Stomach smooth muscle (tissue), 2 donors: ENCODE measurements at regions not wholly inside any gene's neighbourhood (a gene's known extent, or its start where the extent isn't known, plus 50 kb on each side); places are given as distances from the start of the nearest gene placed in this dataset.
"Not testable (repeated sequence)": the region's sequence is repeated elsewhere in the genome, so short reads cannot be mapped to it uniquely, and the experiment has no call there.

ENCODE experiments used
- H3K27ac ChIP-seq: one replicate; pipeline ENCODE4 v1.7.0; 2013; ENCODE audit warnings: mild to moderate bottlenecking, low read length, inconsistent platforms
- H3K27me3 ChIP-seq, 2 donors: one replicate each; pipeline ENCODE4 v1.7.0; 2013; ENCODE audit warnings: low read length in 2 of 2; ENCODE audit not compliant: insufficient read depth in 2 of 2, control insufficient read depth in 1 of 2
- H3K36me3 ChIP-seq, 2 donors: one replicate each; pipeline ENCODE4 v1.7.0; 2013; ENCODE audit warnings: low read length in 2 of 2; ENCODE audit not compliant: control insufficient read depth in 2 of 2, insufficient read depth in 2 of 2
- H3K4me1 ChIP-seq: one replicate; pipeline ENCODE4 v1.7.0; 2013; ENCODE audit warnings: low read length; ENCODE audit not compliant: control insufficient read depth, insufficient read depth
- H3K4me3 ChIP-seq, 2 donors: one replicate each; pipeline ENCODE4 v1.7.0; 2013; ENCODE audit warnings: low read length in 2 of 2
- H3K9ac ChIP-seq, 2 donors: one replicate each; pipeline ENCODE4 v1.7.0; 2013; ENCODE audit warnings: low read length in 2 of 2, mild to moderate bottlenecking in 1 of 2
- H3K9me3 ChIP-seq, 2 donors: one replicate each; pipeline ENCODE4 v1.7.0; 2013; ENCODE audit warnings: low read length in 2 of 2; ENCODE audit not compliant: control insufficient read depth in 2 of 2
- donor health status: healthy.
- donor health status: Pancreatic carcinoma.

GRCh38 chr4:189707227-189707626 lies 233.4 kb upstream of the FRG1 start:
- H3K27me3 ChIP-seq, H3K27ac ChIP-seq, H3K4me3 ChIP-seq, H3K36me3 ChIP-seq, H3K9me3 ChIP-seq, H3K9ac ChIP-seq, H3K4me1 ChIP-seq: not testable (repeated sequence)

GRCh38 chr4:189711956-189712355 lies 228.7 kb upstream of the FRG1 start:
- H3K9me3 ChIP-seq, H3K36me3 ChIP-seq, H3K9ac ChIP-seq: not testable (repeated sequence)

GRCh38 chr4:189721016-189721993 lies 219.4 kb upstream of the FRG1 start:
- not testable (repeated sequence) for H3K4me1 ChIP-seq, H3K9me3 ChIP-seq, H3K36me3 ChIP-seq, H3K9ac ChIP-seq, H3K27me3 ChIP-seq, H3K27ac ChIP-seq
- peak overlapping the region in 1 of 2 donors; percentile 28 for H3K4me3 ChIP-seq

More at GRCh38 chr4:189711956-189712355, 228.7 kb upstream of the FRG1 start:
- H3K27me3 ChIP-seq, H3K27ac ChIP-seq, H3K4me1 ChIP-seq, H3K4me3 ChIP-seq: not testable (repeated sequence)

- H3K36me3 ChIP-seq, H3K27ac ChIP-seq, H3K9ac ChIP-seq, H3K4me3 ChIP-seq, H3K27me3 ChIP-seq, H3K4me1 ChIP-seq, H3K9me3 ChIP-seq: not testable (repeated sequence)
Observed at GRCh38 chr4:189722324-189723003, 218.2 kb upstream of the FRG1 start.

DNA sequence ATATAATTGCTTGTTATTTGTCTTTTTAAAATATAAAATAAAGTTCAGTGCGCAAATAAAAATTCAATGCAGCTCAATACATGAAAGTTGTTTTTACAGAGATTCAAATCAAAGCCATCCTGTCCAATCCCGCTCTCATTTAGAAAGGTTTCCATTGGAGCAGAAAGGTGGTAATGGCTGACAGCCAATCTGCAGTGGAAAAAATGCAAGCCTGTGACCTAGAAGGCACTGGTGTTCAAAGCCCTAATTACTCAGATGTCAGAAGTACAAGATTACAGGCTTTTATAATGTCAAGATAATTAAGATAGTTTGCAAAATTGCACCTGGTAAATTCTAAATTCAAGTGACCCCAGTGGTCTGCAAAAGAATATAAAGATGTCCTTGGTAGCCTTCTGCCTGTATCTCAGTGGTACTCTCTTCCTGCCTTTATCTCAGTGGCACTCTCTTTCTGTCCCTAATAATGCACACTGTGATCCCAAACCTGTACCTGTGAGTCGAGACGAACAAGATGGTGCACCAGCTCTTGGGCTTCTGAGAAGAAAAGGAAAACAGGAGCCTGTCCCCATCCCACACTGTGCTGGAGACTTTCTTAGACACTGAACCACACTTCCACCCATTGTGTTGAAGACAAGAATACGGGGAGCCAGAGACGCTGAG lies 212.6 kb upstream of the FRG1 start:
- H3K27ac ChIP-seq, H3K4me3 ChIP-seq, H3K27me3 ChIP-seq, H3K36me3 ChIP-seq, H3K9ac ChIP-seq, H3K4me1 ChIP-seq, H3K9me3 ChIP-seq: not testable (repeated sequence)

GRCh38 chr4:189731989-189732388 lies 208.7 kb upstream of the FRG1 start:
- not testable (repeated sequence) for H3K27ac ChIP-seq

GRCh38 chr4:189733507-189733906 lies 207.2 kb upstream of the FRG1 start:
- H3K36me3 ChIP-seq, H3K4me3 ChIP-seq, H3K9me3 ChIP-seq, H3K9ac ChIP-seq, H3K27ac ChIP-seq, H3K27me3 ChIP-seq, H3K4me1 ChIP-seq: not testable (repeated sequence)

More at GRCh38 chr4:189731989-189732388, 208.7 kb upstream of the FRG1 start:
- not testable (repeated sequence) for H3K36me3 ChIP-seq, H3K27me3 ChIP-seq, H3K9me3 ChIP-seq, H3K4me1 ChIP-seq, H3K9ac ChIP-seq, H3K4me3 ChIP-seq

- H3K4me1 ChIP-seq, H3K36me3 ChIP-seq, H3K9me3 ChIP-seq, H3K4me3 ChIP-seq, H3K27ac ChIP-seq, H3K9ac ChIP-seq, H3K27me3 ChIP-seq: not testable (repeated sequence)
Observed at GRCh38 chr4:189734648-189735267, 205.9 kb upstream of the FRG1 start.

DNA sequence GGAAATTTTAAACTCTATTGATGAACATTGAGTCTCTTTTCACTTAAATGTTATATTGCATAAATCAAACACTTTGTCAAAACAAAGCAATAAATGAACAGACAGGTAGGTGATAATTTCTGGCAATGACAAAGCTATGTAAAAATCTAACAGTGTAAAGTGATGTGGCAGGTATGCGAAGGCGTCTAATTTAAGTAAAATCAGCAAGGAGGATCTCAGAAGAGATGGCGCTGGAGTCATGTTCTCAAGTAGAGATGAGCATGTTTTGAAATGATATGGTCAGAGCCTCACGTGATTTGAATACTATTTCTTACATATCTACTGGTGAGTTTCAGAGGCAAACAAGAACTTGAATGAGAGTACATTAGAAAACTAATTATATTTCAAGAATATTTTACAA lies 204.0 kb upstream of the FRG1 start:
- H3K36me3 ChIP-seq, H3K9me3 ChIP-seq, H3K4me3 ChIP-seq, H3K4me1 ChIP-seq, H3K27me3 ChIP-seq, H3K27ac ChIP-seq, H3K9ac ChIP-seq: not testable (repeated sequence)

DNA sequence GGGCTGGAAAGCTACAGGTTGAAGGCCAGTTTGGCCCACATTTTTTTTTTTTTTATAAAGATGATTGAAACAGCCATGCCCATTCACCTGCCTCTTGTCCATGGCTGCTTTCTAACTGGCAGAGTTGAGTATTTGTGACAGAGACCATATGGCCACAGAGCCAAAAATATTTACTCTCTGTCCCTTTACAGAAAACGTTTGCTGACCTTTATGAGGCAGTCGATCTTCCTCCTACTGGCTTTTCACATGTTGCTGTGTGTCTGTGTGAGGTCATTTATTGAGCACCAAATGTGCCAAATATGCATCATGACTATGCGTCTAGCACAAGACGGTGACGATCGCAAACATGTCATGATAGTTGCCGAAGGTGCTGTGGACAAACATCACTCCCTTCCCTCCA lies 200.6 kb upstream of the FRG1 start:
- H3K9me3 ChIP-seq, H3K36me3 ChIP-seq, H3K27ac ChIP-seq, H3K9ac ChIP-seq, H3K4me1 ChIP-seq, H3K27me3 ChIP-seq, H3K4me3 ChIP-seq: not testable (repeated sequence)
